GM13977 (cell line): ENCODE measurements at regions not wholly inside any gene's neighbourhood (a gene's known extent, or its start where the extent isn't known, plus 50 kb on each side); places are given as distances from the start of the nearest gene placed in this dataset.

Experiments used
- DNase-seq: peaks from one replicate; pipeline ENCODE4 v3.0.0; 2012; ENCODE audit warnings: low spot score
- in situ Hi-C: fragments of 300-500 bp; cut with MboI; formaldehyde crosslinking; loops from one replicate; pipeline ENCODE4 v1.12.0; 2022; ENCODE audit warnings: low sequenced_read_pairs, low pct_unique_long_range_greater_than_20kb, mixed read lengths, inconsistent platforms; ENCODE audit not compliant: unreplicated experiment
- TF ChIP-seq, protein P1 (sequence below): IDR thresholded peaks from 2 replicates; pipeline ENCODE4 v1.5.1; 2012; ENCODE audit warnings: mild to moderate bottlenecking, control low read depth; ENCODE audit not compliant: insufficient read depth; ENCODE audit errors: extremely low read depth, missing control alignments

- TF ChIP-seq, protein P1, sequence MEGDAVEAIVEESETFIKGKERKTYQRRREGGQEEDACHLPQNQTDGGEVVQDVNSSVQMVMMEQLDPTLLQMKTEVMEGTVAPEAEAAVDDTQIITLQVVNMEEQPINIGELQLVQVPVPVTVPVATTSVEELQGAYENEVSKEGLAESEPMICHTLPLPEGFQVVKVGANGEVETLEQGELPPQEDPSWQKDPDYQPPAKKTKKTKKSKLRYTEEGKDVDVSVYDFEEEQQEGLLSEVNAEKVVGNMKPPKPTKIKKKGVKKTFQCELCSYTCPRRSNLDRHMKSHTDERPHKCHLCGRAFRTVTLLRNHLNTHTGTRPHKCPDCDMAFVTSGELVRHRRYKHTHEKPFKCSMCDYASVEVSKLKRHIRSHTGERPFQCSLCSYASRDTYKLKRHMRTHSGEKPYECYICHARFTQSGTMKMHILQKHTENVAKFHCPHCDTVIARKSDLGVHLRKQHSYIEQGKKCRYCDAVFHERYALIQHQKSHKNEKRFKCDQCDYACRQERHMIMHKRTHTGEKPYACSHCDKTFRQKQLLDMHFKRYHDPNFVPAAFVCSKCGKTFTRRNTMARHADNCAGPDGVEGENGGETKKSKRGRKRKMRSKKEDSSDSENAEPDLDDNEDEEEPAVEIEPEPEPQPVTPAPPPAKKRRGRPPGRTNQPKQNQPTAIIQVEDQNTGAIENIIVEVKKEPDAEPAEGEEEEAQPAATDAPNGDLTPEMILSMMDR = no peak
- in situ Hi-C loops = no loop called here
- DNase-seq = no peak
Observed at GRCh38 chr19:31439270-31439573, 90.0 kb upstream of the TSHZ3 start.

DNA sequence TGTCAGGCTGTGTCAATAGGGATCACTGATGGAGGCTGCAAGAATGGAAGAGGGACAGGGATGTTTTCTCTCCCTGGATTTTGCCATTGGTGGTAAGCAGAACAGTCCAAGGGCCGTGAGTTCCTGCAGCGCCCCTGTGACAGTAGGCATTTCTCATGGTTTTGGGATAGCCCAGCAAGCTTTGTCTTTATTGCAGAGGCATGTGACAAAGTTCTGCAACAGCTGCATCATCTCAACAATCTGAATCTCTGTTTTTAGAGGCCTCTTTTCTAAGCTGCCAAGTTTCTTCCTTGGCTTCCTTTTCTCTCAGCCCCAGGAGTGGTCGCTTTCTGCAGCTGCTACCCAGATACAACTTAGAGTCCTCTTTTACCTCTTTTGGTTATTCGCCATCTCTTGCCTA lies 95.7 kb upstream of the TSHZ3 start:
- in situ Hi-C loops = no loop called here
- TF ChIP-seq, protein P1 = no peak

DNA sequence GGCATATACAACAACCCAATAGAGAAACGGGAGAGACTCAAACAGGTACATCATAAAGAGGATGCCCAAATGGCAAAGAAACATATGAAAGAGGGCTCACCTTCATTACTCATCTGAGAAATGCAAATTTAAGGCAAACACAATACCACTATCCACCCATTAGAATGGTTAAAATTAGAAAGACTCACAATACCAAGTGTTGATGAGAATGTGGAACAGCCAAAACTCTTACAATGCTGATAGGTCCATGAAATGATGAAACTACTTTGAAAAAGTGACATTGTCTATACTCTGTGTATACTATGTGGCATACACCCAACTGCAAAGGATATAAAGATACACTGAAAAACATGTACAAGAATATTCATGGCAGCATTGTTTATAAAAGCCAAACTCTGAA lies 96.2 kb upstream of the TSHZ3 start:
- TF ChIP-seq, protein P1 = no peak
- in situ Hi-C loops = no loop called here
- DNase-seq = no peak

More for the DNA sequence above, 95.7 kb upstream of the TSHZ3 start:
- no peak for DNase-seq

DNA sequence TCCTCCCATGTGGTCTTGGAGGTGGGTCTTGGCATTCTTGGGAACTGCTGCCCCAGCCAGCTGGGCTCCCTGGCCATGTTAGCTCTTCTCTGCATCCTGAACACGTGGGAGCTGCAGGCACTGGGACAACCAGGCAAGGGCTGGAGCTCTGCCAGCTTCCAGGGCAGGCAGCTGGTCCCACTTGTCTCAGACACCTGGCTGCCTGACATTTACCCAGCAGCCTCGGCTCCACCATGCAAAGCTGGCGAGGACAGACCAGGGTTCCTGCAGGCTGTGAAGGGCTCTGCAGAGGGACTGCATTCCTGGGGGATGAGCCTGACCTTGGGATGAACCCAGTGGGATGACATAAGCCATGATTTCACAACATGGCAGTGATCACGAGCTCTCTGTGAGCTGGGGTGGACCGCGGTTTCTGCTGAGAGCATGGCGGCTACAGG lies 99.0 kb upstream of the TSHZ3 start:
- TF ChIP-seq, protein P1 = no peak
- no peak for DNase-seq
- in situ Hi-C loops = no loop called here

- no peak for DNase-seq
- TF ChIP-seq, protein P1 = no peak
- in situ Hi-C loops = no loop called here
Observed at GRCh38 chr19:31449379-31449778, 100.1 kb upstream of the TSHZ3 start.

DNA sequence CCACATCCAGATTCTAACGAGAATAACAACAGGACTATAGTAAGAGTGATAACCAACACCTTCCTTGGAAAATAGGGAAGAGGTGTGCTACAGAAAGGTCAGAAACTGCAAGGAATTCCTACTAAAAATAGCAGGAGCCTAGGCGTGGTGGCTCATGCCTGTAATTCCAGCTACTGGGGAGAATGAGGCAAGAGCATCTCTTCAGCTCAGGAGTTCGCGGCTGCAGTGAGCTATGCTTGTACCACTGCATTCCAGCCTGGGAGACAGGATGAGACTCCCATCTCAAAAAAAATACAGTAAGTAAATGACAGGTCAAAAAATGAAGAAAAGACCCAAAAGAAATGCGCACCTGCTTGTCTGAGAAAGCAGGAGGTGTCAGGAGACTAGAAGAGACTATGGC lies 101.5 kb upstream of the TSHZ3 start:
- in situ Hi-C loops = no loop called here
- TF ChIP-seq, protein P1 = no peak

More for the DNA sequence above, 101.5 kb upstream of the TSHZ3 start:
- no peak for DNase-seq
